ENCODE measurements at regions not wholly inside any gene's neighbourhood (a gene's known extent, or its start where the extent isn't known, plus 50 kb on each side); places are given as distances from the start of the nearest gene placed in this dataset.

DNA sequence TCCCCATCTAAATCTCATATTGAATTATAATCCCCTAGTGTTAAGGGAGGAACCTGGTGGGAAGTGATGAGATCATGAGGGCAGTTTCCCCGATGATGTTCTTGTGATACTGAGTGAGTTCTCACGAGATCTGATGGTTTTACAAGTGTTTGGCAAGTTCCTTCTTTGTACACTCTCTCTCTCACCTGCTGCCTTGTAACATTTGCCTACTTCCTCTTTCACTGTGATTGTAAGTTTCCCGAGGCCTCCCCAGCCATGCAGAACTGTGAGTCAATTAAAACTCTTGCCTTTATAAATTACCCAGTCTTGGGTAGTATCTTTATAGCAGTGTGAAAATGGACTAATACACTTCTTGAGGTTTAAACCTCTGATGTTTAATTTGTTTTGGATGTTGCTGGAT lies 177.5 kb downstream of the CD8B2 start:
- in situ Hi-C loops (cut with MboI; ENCODE audit: low pct_unique_long_range_greater_than_20kb, low sequenced_read_pairs, unreplicated experiment), result no loop called here
- TF ChIP-seq, protein P1, sequence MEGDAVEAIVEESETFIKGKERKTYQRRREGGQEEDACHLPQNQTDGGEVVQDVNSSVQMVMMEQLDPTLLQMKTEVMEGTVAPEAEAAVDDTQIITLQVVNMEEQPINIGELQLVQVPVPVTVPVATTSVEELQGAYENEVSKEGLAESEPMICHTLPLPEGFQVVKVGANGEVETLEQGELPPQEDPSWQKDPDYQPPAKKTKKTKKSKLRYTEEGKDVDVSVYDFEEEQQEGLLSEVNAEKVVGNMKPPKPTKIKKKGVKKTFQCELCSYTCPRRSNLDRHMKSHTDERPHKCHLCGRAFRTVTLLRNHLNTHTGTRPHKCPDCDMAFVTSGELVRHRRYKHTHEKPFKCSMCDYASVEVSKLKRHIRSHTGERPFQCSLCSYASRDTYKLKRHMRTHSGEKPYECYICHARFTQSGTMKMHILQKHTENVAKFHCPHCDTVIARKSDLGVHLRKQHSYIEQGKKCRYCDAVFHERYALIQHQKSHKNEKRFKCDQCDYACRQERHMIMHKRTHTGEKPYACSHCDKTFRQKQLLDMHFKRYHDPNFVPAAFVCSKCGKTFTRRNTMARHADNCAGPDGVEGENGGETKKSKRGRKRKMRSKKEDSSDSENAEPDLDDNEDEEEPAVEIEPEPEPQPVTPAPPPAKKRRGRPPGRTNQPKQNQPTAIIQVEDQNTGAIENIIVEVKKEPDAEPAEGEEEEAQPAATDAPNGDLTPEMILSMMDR (IDR thresholded peaks at IDR 0.05; ENCODE audit: extremely low read depth, insufficient read depth, missing control alignments), result no peak
- DNase-seq (ENCODE audit: low spot score), result no peak

GRCh38 chr2:106667478-106668070 lies 180.4 kb downstream of the CD8B2 start:
- TF ChIP-seq, protein P1 (IDR thresholded peaks at IDR 0.05; ENCODE audit: extremely low read depth, insufficient read depth, missing control alignments), result no peak
- in situ Hi-C loops (cut with MboI; ENCODE audit: low pct_unique_long_range_greater_than_20kb, low sequenced_read_pairs, unreplicated experiment), result no loop called here
- no peak for DNase-seq (ENCODE audit: low spot score)

GRCh38 chr2:106685180-106685897 lies 198.2 kb downstream of the CD8B2 start:
- TF ChIP-seq, protein P1 (IDR thresholded peaks at IDR 0.05; ENCODE audit: extremely low read depth, insufficient read depth, missing control alignments), result no peak
- no peak for DNase-seq (ENCODE audit: low spot score)
- in situ Hi-C loops (cut with MboI; ENCODE audit: low pct_unique_long_range_greater_than_20kb, low sequenced_read_pairs, unreplicated experiment), result no loop called here

GRCh38 chr2:106686814-106687213 lies 199.2 kb downstream of the ST6GAL2 start:
- DNase-seq (ENCODE audit: low spot score), result no peak
- in situ Hi-C loops (cut with MboI; ENCODE audit: low pct_unique_long_range_greater_than_20kb, low sequenced_read_pairs, unreplicated experiment), result no loop called here
- TF ChIP-seq, protein P1 (IDR thresholded peaks at IDR 0.05; ENCODE audit: extremely low read depth, insufficient read depth, missing control alignments), result no peak

- TF ChIP-seq, protein P1 (IDR thresholded peaks at IDR 0.05; ENCODE audit: extremely low read depth, insufficient read depth, missing control alignments), result no peak
- no peak for DNase-seq (ENCODE audit: low spot score)
- in situ Hi-C loops (cut with MboI; ENCODE audit: low pct_unique_long_range_greater_than_20kb, low sequenced_read_pairs, unreplicated experiment), result no loop called here
These were observed 190.9 kb downstream of the ST6GAL2 start for GRCh38 chr2:106694964-106695470.

- TF ChIP-seq, protein P1 (IDR thresholded peaks at IDR 0.05; ENCODE audit: extremely low read depth, insufficient read depth, missing control alignments), result no peak
- in situ Hi-C loops (cut with MboI; ENCODE audit: low pct_unique_long_range_greater_than_20kb, low sequenced_read_pairs, unreplicated experiment), result no loop called here
- DNase-seq (ENCODE audit: low spot score), result no peak
These were observed 190.0 kb downstream of the ST6GAL2 start for GRCh38 chr2:106695919-106696318.

Measured in GM13977 (cell line).